Gastrocnemius medialis (tissue), 4 donors: ENCODE measurements at regions not wholly inside any gene's neighbourhood (a gene's known extent, or its start where the extent isn't known, plus 50 kb on each side); places are given as distances from the start of the nearest gene placed in this dataset.
A peak's percentile ranks its signal among the peaks of the same experiment; 100 is the strongest.

Experiments used
- ATAC-seq, 2 donors: fragments of 150-250 bp; one replicate each; pipeline ENCODE4 v1.9.1; 2016
- DNase-seq, 2 donors: peaks; one replicate each; pipeline ENCODE4 v3.0.0-alpha.2; 2019
- H3K27ac ChIP-seq, 4 donors: fragments of 200-600 bp; sonication (generic); 1 replicate in 1 of 4; 2 replicates in 3 of 4; pipeline ENCODE4 v1.5.1; 2016 to 2018; ENCODE audit warnings: mild to moderate bottlenecking in 2 of 4, moderate library complexity in 1 of 4
- H3K27me3 ChIP-seq, 3 donors: fragments of 200-600 bp; sonication (generic) in 2 of 3; 1 replicate in 1 of 3; 2 replicates in 2 of 3; pipeline versions ENCODE4 v1.5.1 to v1.6.0; 2016 to 2019; ENCODE audit warnings: mild to moderate bottlenecking in 1 of 3, moderate library complexity in 1 of 3
- H3K36me3 ChIP-seq, 2 donors: fragments of 200-600 bp; sonication (generic) in 1 of 2; one replicate each; pipeline ENCODE4 v1.5.1; 2017 to 2018
- H3K4me1 ChIP-seq, 2 donors: fragments of 200-600 bp; sonication (generic) in 1 of 2; one replicate each; pipeline ENCODE4 v1.5.1; 2016 to 2017; ENCODE audit warnings: mild to moderate bottlenecking in 2 of 2
- H3K4me3 ChIP-seq, 4 donors: fragments of 200-600 bp; sonication (generic) in 3 of 4; 1 replicate in 1 of 4; 2 replicates in 3 of 4; pipeline ENCODE4 v1.5.1; 2016 to 2019; ENCODE audit warnings: mild to moderate bottlenecking in 2 of 4
- H3K9me3 ChIP-seq, 3 donors: fragments of 200-600 bp; sonication (generic) in 2 of 3; 1 replicate in 1 of 3; 2 replicates in 2 of 3; pipeline ENCODE4 v1.5.1; 2016 to 2019
- POLR2A ChIP-seq, 2 donors: fragments of 450-650 bp; IDR thresholded peaks; one replicate each; pipeline ENCODE4 v1.6.1; 2017; ENCODE audit warnings: antibody characterized with exemption in 2 of 2, mild to moderate bottlenecking in 2 of 2, moderate library complexity in 2 of 2
- in situ Hi-C, 4 donors: fragments of 200-750 bp; cut with MboI; loops; one replicate each; pipeline versions ENCODE4 v1.15.0 to v1.8.0; 2017; ENCODE audit warnings: low sequenced_read_pairs in 4 of 4
- intact Hi-C: fragments of 100-400 bp; cut with DNase I; formaldehyde crosslinking; loops from one replicate; pipeline ENCODE4 v1.15.1; 2023; ENCODE audit warnings: low total_unique reads
- TF ChIP-seq, protein P1 (sequence below), 5 experiments: fragments of 450-650 bp in 3 of 5; fragments of 200-600 bp in 2 of 5; sonication (generic) in 2 of 5; IDR thresholded peaks in 4 of 5; conservative IDR thresholded peaks in 1 of 5; 1 replicate in 4 of 5; 2 replicates in 1 of 5; pipeline ENCODE4 v1.5.1; 2016 to 2019; ENCODE audit warnings: antibody characterized with exemption in 5 of 5, mild to moderate bottlenecking in 3 of 5, moderate library complexity in 3 of 5

- no peak for ATAC-seq
- H3K9me3 ChIP-seq: no peaks in the 10 kb centered on the region
- H3K27me3 ChIP-seq: no peaks in the 10 kb centered on the region
- no peak for DNase-seq
- no peaks in the 10 kb centered on the region for H3K36me3 ChIP-seq
- intact Hi-C loops: no loop called here
- TF ChIP-seq, protein P1, sequence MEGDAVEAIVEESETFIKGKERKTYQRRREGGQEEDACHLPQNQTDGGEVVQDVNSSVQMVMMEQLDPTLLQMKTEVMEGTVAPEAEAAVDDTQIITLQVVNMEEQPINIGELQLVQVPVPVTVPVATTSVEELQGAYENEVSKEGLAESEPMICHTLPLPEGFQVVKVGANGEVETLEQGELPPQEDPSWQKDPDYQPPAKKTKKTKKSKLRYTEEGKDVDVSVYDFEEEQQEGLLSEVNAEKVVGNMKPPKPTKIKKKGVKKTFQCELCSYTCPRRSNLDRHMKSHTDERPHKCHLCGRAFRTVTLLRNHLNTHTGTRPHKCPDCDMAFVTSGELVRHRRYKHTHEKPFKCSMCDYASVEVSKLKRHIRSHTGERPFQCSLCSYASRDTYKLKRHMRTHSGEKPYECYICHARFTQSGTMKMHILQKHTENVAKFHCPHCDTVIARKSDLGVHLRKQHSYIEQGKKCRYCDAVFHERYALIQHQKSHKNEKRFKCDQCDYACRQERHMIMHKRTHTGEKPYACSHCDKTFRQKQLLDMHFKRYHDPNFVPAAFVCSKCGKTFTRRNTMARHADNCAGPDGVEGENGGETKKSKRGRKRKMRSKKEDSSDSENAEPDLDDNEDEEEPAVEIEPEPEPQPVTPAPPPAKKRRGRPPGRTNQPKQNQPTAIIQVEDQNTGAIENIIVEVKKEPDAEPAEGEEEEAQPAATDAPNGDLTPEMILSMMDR (IDR thresholded peaks at IDR 0.05 in 4 of 5, conservative IDR thresholded peaks at IDR 0.05 in 1 of 5): no peak
- no peak for TF ChIP-seq POLR2A (IDR thresholded peaks at IDR 0.05)
- H3K4me3 ChIP-seq: no peak overlapping the region
- peaks cover 0 to 2% of the 10 kb centered on the region in 2 donors for H3K4me1 ChIP-seq
- no peak overlapping the region for H3K27ac ChIP-seq
- in situ Hi-C loops: loop anchor here in 2 of 4 donors (25.0 kb wide), 1 partner anchor 338 kb away; no protein-coding TSS in a partner anchor
These were observed 84.7 kb upstream of the TMEM168 start for GRCh38 chr7:112874909-112875308.

DNA sequence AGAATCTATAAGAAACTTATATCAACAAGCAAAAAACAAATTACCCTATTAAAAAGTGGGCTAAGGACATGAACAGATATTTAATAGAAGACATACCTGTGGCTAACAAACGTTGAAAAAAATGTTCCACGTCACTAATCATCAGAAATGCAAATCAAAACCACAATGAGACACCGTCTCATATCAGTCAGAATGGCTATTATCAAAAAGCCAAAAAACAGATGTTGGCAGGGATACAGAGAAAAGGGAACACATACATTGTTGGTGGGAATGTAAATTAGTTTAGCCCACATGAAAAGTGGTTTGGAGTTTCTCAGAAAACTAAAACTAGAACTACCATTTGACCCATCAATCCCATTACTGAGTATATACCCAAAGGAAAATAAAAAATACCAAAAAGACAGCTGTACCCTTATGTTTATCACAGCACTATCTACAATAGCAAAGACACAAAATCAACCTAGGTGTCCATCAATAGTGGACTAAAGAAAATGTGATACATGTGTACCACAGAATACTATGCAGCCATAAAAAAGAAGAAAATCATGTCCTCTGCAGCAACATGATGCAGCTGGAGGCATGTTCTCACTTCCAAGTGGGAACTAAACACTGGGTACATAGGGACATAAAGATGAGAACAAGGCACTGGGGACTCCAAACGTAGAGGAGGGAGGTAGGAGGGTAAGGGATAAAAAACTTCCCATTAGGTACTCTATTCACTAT is 83.8 kb upstream of the TMEM168 start:
- in situ Hi-C loops: no loop called here
- Histone ChIP-seq H3K4me1 (peaks cover 0 to 3% of the 10 kb centered on the region in 2 donors), H3K4me3 (no peak overlapping the region), H3K36me3 (no peaks in the 10 kb centered on the region), H3K27me3 (no peaks in the 10 kb centered on the region), H3K9me3 (no peaks in the 10 kb centered on the region), H3K27ac (no peak overlapping the region)
- ATAC-seq (no peak), DNase-seq (no peak)
- no peak for TF ChIP-seq POLR2A (IDR thresholded peaks at IDR 0.05)
- TF ChIP-seq, protein P1 (IDR thresholded peaks at IDR 0.05 in 4 of 5, conservative IDR thresholded peaks at IDR 0.05 in 1 of 5): no peak
- intact Hi-C loops: no loop called here

DNA sequence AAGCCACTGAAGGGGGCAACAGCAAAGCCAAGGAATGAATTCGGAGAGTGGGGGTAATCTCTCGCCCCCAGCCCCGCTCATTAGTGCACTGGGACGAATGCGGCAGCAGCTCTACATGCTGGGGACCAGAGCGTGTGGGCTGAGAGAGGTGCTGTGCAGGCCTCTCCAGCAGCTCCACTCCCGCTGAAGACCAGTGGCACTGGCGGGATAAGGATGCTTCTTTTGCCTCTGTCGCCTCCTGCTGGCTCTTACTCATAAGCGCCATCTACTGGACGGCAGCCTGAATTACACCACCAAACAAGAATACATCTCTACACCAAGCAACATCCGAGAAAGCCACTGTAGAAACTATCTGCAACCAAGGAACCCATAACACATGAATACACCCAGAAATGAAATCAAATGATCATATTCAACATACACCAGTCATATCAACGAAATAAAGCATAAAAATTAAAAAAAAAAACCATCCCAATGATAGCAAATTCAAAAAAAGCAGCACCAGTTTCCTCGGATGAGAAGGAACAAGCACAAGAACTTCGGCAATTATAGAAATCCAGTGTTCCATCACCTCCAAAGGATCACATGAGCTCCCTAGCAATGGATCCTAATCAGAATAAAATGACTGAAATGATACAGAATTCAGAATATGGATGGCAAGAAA is 79.0 kb upstream of the TMEM168 start:
- peak in 1 of 2 donors; percentile 19 for DNase-seq

GRCh38 chr7:112868609-112869008 is 78.4 kb upstream of the TMEM168 start:
- peaks cover 25 to 27% of the 10 kb centered on the region in 2 donors for H3K4me1 ChIP-seq
- peak in 1 of 2 donors; percentile 65 for ATAC-seq
- intact Hi-C loops: no loop called here
- H3K4me3 ChIP-seq: no peak overlapping the region
- no peaks in the 10 kb centered on the region for H3K36me3 ChIP-seq
- in situ Hi-C loops: no loop called here
- H3K27ac ChIP-seq: peak overlapping the region in 2 of 4 donors; percentile 10 to 25
- DNase-seq: peak in 1 of 2 donors; percentile 21
- TF ChIP-seq, protein P1 (IDR thresholded peaks at IDR 0.05 in 4 of 5, conservative IDR thresholded peaks at IDR 0.05 in 1 of 5): no peak
- no peak for TF ChIP-seq POLR2A (IDR thresholded peaks at IDR 0.05)
- no peaks in the 10 kb centered on the region for H3K27me3 ChIP-seq
- no peaks in the 10 kb centered on the region for H3K9me3 ChIP-seq

More for the DNA sequence above, 79.0 kb upstream of the TMEM168 start:
- H3K9me3 ChIP-seq: no peaks in the 10 kb centered on the region
- no peak overlapping the region for H3K4me3 ChIP-seq
- TF ChIP-seq POLR2A (IDR thresholded peaks at IDR 0.05): no peak
- TF ChIP-seq, protein P1 (IDR thresholded peaks at IDR 0.05 in 4 of 5, conservative IDR thresholded peaks at IDR 0.05 in 1 of 5): peak; percentile 25 to 66 (median 41)
- no peaks in the 10 kb centered on the region for H3K36me3 ChIP-seq
- peaks cover 25 to 27% of the 10 kb centered on the region in 2 donors for H3K4me1 ChIP-seq
- H3K27me3 ChIP-seq: no peaks in the 10 kb centered on the region
- ATAC-seq: peak in 1 of 2 donors; percentile 55
- H3K27ac ChIP-seq: peak overlapping the region in 1 of 4 donors; percentile 25
- intact Hi-C loops: no loop called here
- in situ Hi-C loops: no loop called here
